HG02623 (cell line): ENCODE measurements at regions not wholly inside any gene's neighbourhood (a gene's known extent, or its start where the extent isn't known, plus 50 kb on each side); places are given as distances from the start of the nearest gene placed in this dataset.
"Not testable (repeated sequence)": the region's sequence is repeated elsewhere in the genome, so short reads cannot be mapped to it uniquely, and the experiment has no call there.

ENCODE experiments used
- ATAC-seq: cut with Tn5 transposase; IDR thresholded peaks from one replicate; pipeline ENCODE4 v1.9.1; 2021; ENCODE audit warnings: moderate library complexity; ENCODE audit not compliant: unreplicated experiment

- no peak for ATAC-seq
Observed at GRCh38 chr3:87898971-87899370, 159.8 kb downstream of the CGGBP1 start.

GRCh38 chr3:87895983-87896382 is 162.8 kb downstream of the CGGBP1 start:
- no peak for ATAC-seq

- ATAC-seq: no peak
Observed at GRCh38 chr3:87873136-87873535, 185.7 kb downstream of the CGGBP1 start.

- no peak for ATAC-seq
Observed at GRCh38 chr3:87867001-87867400, 191.8 kb downstream of the CGGBP1 start.

- no peak for ATAC-seq
Observed at GRCh38 chr3:87856126-87856525, 202.7 kb downstream of the CGGBP1 start.

- ATAC-seq: no peak
Observed at GRCh38 chr3:87855616-87856015, 203.2 kb downstream of the CGGBP1 start.

- no peak for ATAC-seq
Observed at GRCh38 chr3:87855211-87855610, 203.6 kb downstream of the CGGBP1 start.

GRCh38 chr3:87848003-87848402 is 210.8 kb downstream of the CGGBP1 start:
- ATAC-seq: no peak

GRCh38 chr3:87837076-87837475 is 221.7 kb downstream of the CGGBP1 start:
- ATAC-seq: no peak

GRCh38 chr3:87836026-87836425 is 222.8 kb downstream of the CGGBP1 start:
- no peak for ATAC-seq

GRCh38 chr3:87835236-87835635 is 223.6 kb downstream of the CGGBP1 start:
- ATAC-seq: no peak

- ATAC-seq: no peak
Observed at GRCh38 chr3:87834327-87834726, 224.5 kb downstream of the CGGBP1 start.

- no peak for ATAC-seq
Observed at GRCh38 chr3:87833039-87833377, 225.8 kb downstream of the CGGBP1 start.

- ATAC-seq: no peak
Observed at GRCh38 chr3:87828046-87828445, 230.8 kb downstream of the CGGBP1 start.

- ATAC-seq: no peak
Observed at GRCh38 chr3:87822563-87822962, 236.2 kb downstream of the CGGBP1 start.

GRCh38 chr3:87813503-87813902 is 245.3 kb downstream of the CGGBP1 start:
- not testable (repeated sequence) for ATAC-seq

- ATAC-seq: no peak
Observed at GRCh38 chr3:87811953-87812352, 246.9 kb downstream of the CGGBP1 start.

- ATAC-seq: no peak
Observed at GRCh38 chr3:87810452-87811016, 248.3 kb downstream of the CGGBP1 start.

GRCh38 chr3:87805670-87806069 is 253.1 kb downstream of the CGGBP1 start:
- peak; percentile 64 for ATAC-seq

- no peak for ATAC-seq
Observed at GRCh38 chr3:87801409-87801808, 257.4 kb downstream of the CGGBP1 start.

GRCh38 chr3:87800516-87800915 is 258.3 kb downstream of the CGGBP1 start:
- no peak for ATAC-seq

- ATAC-seq: no peak
Observed at GRCh38 chr3:87798567-87798947, 260.2 kb downstream of the CGGBP1 start.

GRCh38 chr3:87797872-87798566 is 260.8 kb downstream of the CGGBP1 start:
- no peak for ATAC-seq
